ENCODE measurements at regions not wholly inside any gene's neighbourhood (a gene's known extent, or its start where the extent isn't known, plus 50 kb on each side); places are given as distances from the start of the nearest gene placed in this dataset.
"Not testable (repeated sequence)": the region's sequence is repeated elsewhere in the genome, so short reads cannot be mapped to it uniquely, and the experiment has no call there.

- not testable (repeated sequence) for ATAC-seq; DNase-seq (ENCODE audit: low spot score)
These were observed 452.5 kb upstream of the NDN start for GRCh38 chr15:24139622-24140021.

- DNase-seq (ENCODE audit: low spot score); ATAC-seq: not testable (repeated sequence)
These were observed 458.0 kb upstream of the NDN start for GRCh38 chr15:24145070-24145469.

DNA sequence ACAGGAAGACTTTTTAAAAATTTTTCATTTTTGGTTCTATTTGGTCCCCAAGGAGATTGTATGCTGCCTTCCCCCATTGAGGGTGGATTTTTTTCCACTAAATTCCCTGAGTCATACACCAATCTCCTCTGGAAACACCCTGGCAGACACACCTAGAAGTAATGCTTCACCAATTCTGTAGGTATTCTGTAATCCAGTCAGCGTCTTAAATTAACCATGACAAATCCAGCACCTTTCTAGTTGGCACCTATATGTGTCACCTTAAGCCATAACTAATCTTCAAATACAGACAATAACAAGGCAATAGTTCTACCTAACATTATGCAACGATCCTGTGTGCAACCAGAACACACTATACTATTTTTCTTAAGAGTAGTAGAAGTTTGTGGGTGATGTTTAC is 459.1 kb upstream of the NDN start:
- no peak for DNase-seq (ENCODE audit: low spot score)
- no peak for ATAC-seq

GRCh38 chr15:24150542-24150941 is 463.4 kb upstream of the NDN start:
- no peak for DNase-seq (ENCODE audit: low spot score)
- no peak for ATAC-seq

DNA sequence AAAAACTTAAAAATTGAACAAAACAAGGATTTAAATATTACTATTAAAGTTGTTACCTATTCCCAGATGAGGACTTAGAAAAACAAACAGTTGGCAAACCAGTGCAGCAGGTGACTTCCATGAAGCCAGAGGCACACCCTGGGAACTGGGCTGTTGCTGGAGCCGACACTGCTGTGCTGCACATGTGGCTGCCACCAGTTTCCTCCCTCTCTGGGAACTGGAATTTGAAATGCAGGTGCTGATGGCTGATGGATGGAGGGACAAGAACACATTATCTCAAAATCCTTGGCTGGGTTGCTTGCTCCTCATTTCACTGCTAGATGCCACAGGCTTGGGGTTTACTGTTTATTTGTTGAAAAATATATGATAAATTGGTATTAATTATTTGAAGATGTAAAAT is 471.2 kb upstream of the NDN start:
- not testable (repeated sequence) for ATAC-seq; DNase-seq (ENCODE audit: low spot score)

GRCh38 chr15:24165512-24165911 is 478.4 kb upstream of the NDN start:
- DNase-seq (ENCODE audit: low spot score); ATAC-seq: not testable (repeated sequence)

DNA sequence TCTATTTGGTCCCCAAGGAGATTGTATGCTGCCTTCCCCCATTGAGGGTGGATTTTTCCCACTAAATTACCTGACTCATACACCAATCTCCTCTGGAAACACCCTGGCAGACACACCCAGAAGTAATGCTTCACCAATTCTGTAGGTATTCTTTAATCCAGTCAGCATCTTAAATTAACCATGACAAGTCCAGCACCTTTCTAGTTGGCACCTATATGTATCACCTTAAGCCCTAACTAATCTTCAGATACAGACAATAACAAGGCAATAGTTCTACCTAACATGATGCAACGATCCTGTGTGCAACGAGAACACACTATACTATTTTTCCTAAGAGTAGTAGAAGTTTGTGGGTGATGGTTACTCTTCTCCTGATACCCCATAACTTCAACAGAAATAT is 473.3 kb upstream of the NPAP1 start:
- not testable (repeated sequence) for DNase-seq (ENCODE audit: low spot score); ATAC-seq

GRCh38 chr15:24211742-24212476 is 463.7 kb upstream of the NPAP1 start:
- not testable (repeated sequence) for DNase-seq (ENCODE audit: low spot score); ATAC-seq

- DNase-seq (ENCODE audit: low spot score), result no peak
- no peak for ATAC-seq
These were observed 451.8 kb upstream of the NPAP1 start for GRCh38 chr15:24223739-24224138.

DNA sequence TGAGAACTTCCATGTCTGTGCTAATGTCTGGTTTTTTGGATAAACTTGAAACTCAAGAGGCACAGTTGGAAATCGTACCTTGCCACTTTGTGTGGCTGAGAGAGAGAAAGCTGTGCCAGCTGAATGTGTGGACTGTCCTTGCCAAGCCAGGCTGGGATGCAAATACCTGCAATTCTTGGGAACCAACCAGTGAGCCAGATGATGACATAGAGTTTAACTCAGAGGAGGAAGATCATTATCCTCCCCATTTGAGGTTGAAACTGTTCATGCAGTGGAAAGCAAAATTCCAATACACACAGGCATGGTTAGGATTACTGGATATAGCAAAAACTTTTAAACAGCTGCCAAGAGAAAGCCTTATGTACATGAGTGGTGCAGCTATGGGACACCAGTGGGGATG is 451.4 kb upstream of the NPAP1 start:
- no peak for ATAC-seq
- DNase-seq (ENCODE audit: low spot score), result no peak

GRCh38 chr15:24228922-24229321 is 446.7 kb upstream of the NPAP1 start:
- ATAC-seq; DNase-seq (ENCODE audit: low spot score): not testable (repeated sequence)

- not testable (repeated sequence) for DNase-seq (ENCODE audit: low spot score); ATAC-seq
These were observed 442.4 kb upstream of the NPAP1 start for GRCh38 chr15:24233134-24233533.

GRCh38 chr15:24240580-24240979 is 435.0 kb upstream of the NPAP1 start:
- DNase-seq (ENCODE audit: low spot score); ATAC-seq: not testable (repeated sequence)

DNA sequence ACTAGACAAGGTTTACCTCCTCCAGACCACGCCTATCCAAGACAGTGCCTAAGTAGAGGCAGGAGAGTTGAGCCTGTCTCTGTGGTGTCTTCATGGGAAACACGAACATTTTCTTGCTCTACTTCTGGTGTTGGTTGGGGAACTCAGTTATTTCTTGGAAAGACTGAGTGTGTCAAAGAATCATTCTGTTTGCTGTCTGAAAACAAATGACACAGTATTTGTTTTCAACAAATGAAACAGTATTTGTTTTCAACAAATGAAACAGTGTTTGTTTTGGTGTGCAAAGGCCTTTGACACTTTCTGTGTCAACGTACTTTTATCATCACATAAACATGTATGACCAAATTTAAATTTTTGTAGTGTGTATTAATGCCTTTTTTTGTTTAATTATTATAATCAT is 416.5 kb upstream of the NPAP1 start:
- not testable (repeated sequence) for DNase-seq (ENCODE audit: low spot score); ATAC-seq

- not testable (repeated sequence) for DNase-seq (ENCODE audit: low spot score); ATAC-seq
These were observed 415.2 kb upstream of the NPAP1 start for GRCh38 chr15:24260407-24260806.

- not testable (repeated sequence) for ATAC-seq; DNase-seq (ENCODE audit: low spot score)
These were observed 414.7 kb upstream of the NPAP1 start for GRCh38 chr15:24260854-24261253.

DNA sequence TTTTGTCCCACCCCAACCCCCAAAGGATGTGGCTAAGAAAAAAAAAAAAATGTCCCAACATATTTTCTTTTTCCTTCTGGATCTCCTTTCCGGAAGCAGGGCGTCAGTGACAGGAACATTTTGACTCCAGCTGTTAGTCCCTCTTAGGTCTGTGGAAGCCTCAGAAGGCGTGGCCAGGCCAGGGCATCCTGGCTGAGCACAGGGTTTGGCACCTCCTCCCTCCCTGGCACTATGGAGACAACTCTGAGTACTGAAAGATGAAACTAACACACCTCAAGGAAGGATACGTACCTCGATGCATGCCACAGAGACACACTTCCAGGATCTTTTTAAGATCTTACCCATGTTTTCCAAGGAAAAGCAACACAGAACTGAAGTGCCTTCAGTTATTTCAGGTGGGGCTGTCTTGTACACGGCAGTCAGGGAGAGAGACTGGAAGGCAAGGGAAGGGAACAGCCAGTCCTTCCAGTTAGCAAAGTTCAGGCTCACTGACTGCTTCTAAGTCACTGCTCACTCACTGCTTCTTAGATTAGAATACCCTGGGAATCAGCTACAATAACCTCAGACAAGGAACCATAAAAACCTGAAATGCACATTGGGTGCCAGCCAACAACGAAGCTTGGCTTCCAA is 406.9 kb upstream of the NPAP1 start:
- not testable (repeated sequence) for DNase-seq (ENCODE audit: low spot score); ATAC-seq

DNA sequence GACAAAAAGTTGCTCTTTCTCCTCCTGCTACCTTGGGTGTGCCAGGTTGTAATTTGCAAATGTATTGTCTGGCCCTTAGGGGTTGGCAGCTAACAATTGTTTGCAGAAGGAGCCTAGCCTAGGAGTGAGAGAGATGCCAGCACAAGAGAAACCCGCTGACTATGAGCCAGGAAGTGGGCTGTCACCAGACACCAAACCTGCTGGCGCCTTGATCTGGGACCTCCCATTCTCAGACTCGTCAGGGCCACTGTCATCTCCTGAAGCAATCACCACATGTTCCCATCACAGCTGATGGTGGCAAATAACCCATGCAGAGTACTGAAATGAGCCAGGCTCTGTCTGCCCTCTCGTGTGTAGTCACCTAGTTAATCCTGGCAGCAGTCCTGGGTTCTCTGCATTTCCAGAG is 406.4 kb upstream of the NPAP1 start:
- DNase-seq (ENCODE audit: low spot score) (no peak), ATAC-seq (no peak)

DNA sequence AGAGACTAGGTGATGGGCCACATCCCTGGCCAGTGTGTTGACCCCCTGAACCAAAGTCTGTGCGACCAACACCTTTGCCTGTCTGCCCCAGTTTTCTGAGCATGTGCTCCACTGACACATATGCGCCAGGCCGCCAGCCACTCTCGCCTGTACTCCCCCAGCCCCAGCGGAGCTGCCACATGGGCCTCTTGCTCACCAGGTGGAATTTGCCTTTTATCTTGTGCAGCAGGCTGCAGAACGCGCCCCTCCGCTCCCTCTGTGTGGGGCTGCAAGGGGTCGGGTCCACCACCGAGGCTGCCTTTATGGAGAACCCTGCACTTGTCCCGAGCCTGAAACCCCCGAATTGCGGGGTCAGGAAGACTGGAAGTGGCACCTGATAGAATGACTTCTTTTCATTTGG is 405.7 kb upstream of the NPAP1 start:
- DNase-seq (ENCODE audit: low spot score), result no peak
- ATAC-seq, result no peak

DNA sequence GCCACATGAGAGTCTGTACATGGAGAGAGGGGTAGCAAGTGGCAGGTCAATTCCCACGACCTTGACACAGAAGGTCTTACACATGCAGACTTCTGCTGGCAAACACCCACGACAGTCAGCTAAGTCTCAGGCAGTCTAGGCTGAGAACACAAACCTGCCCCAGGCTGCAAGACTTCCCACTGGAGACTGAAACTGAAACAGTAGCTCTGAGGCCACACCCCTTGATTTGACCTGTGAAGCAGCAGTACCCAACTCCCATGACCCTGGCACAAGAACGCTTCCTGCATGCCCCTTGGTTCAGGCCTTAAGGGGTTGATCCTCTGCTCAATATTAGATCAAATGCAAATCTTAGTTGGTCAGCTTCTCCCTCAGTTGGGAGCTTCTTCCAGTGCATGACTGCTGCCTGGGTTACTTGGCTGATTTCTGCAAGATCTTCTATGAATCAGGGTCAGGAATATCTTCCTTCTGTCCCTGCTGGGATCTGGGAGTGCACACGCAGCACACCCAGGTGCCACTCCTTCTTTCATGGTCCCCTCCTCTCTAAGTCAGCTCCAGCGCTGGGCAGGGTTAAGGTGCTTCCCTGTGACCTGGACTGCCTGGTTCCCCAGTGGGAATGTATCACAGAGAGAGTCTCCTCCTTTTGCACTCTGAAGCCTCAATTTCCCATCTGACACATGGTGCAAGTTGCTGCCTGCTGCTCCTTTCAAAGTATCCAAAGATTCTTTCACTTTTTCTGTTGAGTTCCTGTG is 403.9 kb upstream of the NPAP1 start:
- not testable (repeated sequence) for DNase-seq (ENCODE audit: low spot score); ATAC-seq

- DNase-seq (ENCODE audit: low spot score), result no peak
- no peak for ATAC-seq
These were observed 382.7 kb upstream of the NPAP1 start for GRCh38 chr15:24292837-24293236.
